Middle frontal gyrus (tissue), 1 donor: ENCODE measurements at regions not wholly inside any gene's neighbourhood (a gene's known extent, or its start where the extent isn't known, plus 50 kb on each side); places are given as distances from the start of the nearest gene placed in this dataset.
"Not testable (repeated sequence)": the region's sequence is repeated elsewhere in the genome, so short reads cannot be mapped to it uniquely, and the experiment has no call there.

Experiments used
- DNase-seq: peaks from one replicate; pipeline ENCODE4 v3.0.0-alpha.2; 2015; ENCODE audit warnings: low spot score; ENCODE audit errors: extremely low spot score

- DNase-seq: no peak
These were observed 425.9 kb upstream of the ONECUT1 start for GRCh38 chr15:53216036-53216435.

GRCh38 chr15:53213336-53213735, 423.2 kb upstream of the ONECUT1 start:
- DNase-seq: no peak

DNA sequence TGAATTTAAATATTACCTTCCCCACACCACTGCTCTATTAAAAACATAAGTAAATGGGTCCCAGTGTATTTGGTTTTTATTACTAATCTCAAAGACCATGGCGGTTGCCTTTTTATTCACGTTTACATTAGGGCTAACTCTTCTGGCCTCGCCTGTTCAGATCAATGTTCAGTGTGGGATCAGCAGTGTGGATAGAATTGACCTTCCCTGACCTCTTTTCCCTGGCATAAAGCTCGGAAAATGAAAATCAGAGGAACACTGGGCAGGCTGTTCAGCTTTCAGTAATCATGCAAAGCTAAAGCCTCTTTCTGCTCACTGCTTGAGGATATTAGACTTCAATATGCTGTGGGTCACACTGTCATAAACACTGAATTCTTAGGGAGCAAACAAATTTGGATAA, 422.6 kb upstream of the ONECUT1 start:
- DNase-seq: no peak

GRCh38 chr15:53210653-53211052, 420.5 kb upstream of the ONECUT1 start:
- DNase-seq: no peak

DNA sequence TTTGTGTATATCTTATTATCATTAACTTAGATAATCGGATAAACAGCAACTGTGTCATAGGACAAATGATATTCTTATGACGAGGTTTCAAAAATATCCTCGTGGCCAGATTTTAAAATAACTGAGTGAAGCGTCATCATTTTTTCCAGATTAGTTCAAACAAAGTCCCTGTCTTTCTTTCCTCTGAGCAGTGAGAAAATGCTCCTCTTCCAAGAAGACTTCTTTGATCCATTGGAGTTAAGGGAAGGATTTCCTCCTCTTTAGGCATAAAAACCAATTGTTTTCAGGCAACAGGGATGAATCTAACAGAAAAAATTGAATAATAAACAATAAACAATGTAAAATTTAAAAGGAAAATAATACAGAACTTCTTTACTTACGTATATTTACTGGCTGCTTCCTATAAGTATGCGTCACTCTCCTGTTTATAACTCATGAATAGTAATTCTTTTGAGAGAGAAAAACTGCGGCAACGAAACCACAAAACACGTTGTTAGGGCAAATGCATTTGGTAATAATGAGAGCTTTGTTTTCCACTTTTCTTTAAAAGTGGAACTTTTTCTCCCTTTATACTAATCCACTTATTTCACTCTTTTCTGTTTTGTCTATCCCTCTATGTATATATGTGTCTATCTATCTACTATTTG, 419.4 kb upstream of the ONECUT1 start:
- no peak for DNase-seq

GRCh38 chr15:53208751-53209150, 418.6 kb upstream of the ONECUT1 start:
- DNase-seq: no peak

- no peak for DNase-seq
These were observed 413.3 kb upstream of the ONECUT1 start for GRCh38 chr15:53203454-53203853.

DNA sequence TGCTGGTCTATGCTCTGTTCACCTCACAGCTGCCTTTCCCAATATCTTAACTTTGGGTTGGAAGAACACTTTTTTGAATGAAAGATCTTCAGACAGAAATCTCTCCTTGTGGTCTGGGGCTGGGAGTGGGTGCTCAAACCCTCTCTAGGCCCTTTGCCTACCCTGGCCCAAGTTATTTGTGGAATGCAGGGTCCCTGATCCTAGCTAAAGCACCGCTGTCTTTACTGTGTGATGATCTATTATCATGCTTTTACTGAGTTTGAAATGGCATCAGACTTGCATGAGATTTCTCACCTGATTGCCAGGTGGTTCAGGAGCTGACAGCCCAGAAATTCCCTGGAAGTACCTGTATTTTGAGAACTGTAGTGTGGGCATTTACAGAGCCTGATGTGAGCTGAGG, 412.7 kb upstream of the ONECUT1 start:
- DNase-seq: no peak

GRCh38 chr15:53197426-53197839, 407.3 kb upstream of the ONECUT1 start:
- peak; percentile 60 for DNase-seq

DNA sequence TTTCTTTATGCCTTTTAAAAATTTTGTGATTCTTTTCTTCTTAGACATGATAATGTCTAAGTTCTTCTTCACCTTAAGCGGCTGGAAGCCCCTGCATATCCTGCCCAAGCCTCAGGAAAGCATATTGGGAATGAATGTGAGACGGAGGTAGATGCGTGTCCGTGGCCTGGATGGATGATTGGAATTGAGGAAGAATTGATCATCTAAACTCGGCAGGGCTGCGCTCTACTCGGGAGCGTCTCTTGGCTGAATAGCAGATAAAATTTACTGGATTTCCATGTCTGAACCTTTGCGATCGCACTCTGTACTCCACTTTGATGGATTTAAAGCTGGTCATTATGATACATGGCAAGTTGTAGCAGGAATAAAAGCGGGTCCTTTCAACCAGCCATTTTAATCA, 406.7 kb upstream of the ONECUT1 start:
- no peak for DNase-seq

DNA sequence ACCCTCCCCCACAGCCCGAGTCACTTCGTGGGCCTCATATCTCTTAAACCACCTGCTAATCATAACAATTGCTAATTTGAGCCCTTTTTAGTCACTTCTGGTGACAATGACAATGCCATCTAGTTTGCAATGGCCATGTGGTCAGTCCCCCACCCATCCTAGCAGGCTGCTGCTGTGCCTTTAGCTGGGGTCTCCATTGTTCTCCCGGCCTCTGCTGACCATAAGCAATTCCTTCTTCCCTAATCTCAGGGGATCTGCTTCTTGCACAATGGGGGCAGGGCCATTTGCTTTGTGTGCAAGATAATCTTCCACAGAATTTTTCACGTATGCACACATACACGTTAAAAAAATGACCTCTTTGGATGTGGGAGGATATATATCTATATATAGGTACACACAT, 406.1 kb upstream of the ONECUT1 start:
- no peak for DNase-seq

- DNase-seq: no peak
These were observed 403.0 kb upstream of the ONECUT1 start for GRCh38 chr15:53193149-53193548.

DNA sequence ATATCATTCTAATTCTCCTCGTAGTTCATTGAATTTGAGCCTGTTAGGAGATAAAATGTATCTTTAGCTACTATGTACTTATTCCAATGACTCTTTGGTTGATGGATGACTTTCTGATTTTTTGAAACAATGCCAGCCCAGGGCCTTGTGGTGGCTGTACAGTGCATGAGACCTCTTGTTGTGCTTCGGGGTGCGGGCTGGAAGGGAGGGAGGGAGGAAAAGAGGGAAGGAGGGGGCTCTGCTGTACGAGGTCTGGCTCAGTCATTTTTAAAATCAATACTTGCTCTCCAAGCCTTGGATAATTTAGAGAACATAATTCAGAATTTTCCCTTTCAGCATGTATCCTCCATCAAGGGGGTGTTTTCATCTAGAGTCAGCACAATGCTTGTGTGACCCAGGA, 399.7 kb upstream of the ONECUT1 start:
- DNase-seq: no peak

DNA sequence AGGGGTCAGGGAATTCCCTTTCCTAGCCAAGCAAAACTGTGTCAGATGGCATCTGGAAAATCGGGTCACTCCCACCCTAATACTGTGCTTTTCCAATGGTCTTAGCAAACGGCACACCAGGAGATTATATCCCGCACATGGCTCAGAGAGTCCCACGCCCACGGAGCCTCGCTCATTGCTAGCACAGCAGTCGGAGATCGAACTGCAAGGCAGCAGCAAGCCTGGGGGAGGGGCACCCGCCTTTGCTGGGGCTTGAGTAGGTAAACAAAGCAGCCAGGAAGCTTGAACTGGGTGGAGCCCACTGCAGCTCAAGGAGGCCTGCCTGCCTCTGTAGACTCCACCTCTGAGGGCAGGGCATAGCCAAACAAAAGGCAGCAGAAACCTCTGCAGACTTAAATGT, 393.3 kb upstream of the ONECUT1 start:
- not testable (repeated sequence) for DNase-seq

DNA sequence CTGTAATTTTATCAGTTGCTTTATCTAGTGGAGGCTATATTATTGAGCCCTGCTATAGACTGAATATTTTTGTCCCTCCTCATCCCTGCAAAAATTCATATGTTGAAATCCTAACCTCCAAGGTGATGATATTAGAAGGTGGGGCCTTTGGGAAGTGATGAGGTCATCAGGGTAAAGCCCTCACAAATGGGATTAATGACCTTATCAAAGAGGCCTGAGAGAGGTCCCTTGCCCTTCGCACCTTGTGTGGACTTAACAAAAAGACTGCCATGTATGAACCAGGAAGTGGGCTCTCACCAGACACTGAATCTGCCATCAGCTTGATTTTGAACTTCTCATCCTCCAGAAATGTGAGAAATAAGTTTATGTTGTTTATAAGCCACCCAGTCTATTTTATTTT, 381.4 kb upstream of the ONECUT1 start:
- DNase-seq: no peak

- no peak for DNase-seq
These were observed 376.6 kb upstream of the ONECUT1 start for GRCh38 chr15:53166684-53167201.

DNA sequence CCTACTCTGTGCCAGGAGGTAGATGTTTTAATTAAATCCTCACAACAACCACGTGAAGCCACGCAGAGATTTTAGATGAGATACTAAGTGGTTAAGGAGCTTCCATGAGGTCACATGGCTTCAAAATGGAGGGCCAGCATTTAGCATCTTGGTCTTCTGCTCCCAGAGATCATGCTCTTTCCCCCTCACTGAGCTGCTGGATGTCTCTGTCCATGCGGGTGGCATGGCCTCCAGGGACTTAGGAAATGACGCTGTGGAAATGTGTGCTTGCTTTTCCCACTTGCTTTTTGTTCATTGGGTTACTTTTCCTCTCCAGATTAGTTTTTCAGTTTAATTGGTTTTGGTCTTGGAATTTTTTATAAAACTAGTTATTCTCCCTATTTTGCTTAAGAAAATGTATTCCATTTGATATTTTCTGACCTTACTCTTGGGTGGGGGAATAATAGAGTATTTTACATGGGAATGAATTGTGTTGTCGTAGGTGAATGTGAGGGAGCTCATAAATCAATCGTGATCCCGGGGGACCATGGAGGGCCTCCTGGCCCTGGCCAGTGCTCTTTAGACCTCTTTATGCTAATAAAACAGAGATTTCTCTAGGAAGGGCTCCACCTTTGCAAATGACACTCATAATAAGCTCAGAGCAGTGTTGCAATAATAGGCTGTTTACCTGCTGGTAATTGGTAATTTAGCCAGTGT, 376.0 kb upstream of the ONECUT1 start:
- no peak for DNase-seq

GRCh38 chr15:53160092-53160704, 370.1 kb upstream of the ONECUT1 start:
- no peak for DNase-seq

- no peak for DNase-seq
These were observed 369.3 kb upstream of the ONECUT1 start for GRCh38 chr15:53159458-53159857.

DNA sequence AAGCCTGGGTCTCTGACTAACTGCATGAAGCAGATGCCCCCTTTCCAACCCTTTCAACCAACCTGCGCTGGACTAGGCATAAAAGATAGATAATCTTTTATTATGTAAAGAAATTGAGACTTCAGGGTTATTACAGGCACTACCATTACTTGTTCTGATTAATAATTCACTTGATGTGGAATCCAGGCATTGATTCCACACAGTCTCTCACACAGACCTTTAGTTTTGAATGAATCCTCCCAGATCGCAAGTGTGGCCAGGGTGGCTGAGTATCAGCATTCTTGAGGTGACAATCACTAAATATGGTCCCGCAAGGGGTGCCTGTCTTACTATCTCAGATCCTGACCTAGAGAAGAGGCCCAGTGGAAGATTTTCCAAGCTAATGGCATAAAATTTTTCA, 368.9 kb upstream of the ONECUT1 start:
- no peak for DNase-seq

DNA sequence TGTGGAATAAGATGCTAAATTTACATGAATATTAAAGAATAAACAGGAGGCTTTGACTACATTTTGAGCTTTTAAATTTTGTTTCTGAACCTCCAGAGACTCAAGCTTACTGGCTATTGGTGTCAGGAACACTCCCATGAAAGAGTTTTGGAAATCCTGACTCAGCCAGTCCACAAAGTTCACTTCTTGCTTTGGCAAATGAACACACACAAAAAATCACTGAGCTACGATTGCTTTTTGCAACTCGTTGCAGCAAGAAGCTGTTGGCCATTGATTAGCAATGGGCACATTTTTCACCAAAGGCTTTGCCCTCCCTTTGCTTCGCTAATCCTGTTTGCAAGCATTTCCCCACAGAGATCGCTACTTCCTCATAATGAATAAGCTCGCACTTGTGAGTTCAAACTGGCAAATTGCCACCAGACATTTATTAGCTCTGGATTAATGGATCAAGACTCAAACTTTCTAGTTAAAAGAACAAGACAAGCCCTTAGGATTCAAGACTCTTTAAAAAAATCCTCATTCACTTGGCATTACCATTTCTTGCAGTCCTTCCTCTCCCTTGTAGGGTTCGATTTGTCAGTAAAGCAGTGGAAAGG, 343.2 kb upstream of the ONECUT1 start:
- DNase-seq: no peak

GRCh38 chr15:53130943-53131342, 340.8 kb upstream of the ONECUT1 start:
- DNase-seq: no peak
